K562 (cell line): ENCODE measurements at regions not wholly inside any gene's neighbourhood (a gene's known extent, or its start where the extent isn't known, plus 50 kb on each side); places are given as distances from the start of the nearest gene placed in this dataset.

Experiments
- ATAC-seq: fragments of 200-7000 bp; cut with Tn5 transposase; 3 replicates; pipeline ENCODE4 v1.9.1; 2020; ENCODE audit warnings: moderate library complexity
- BruUV-seq: library from RNA; stranded (reverse); fragments of 400-500 nt; replicated peaks from 2 replicates; lab custom pipeline; 2021; lab: Mats Ljungman, UMichigan
- CTCF ChIA-PET: fragments of 300-600 bp; formaldehyde crosslinking; extraction: SDS; loops from one replicate; lab custom pipeline; 2021; ENCODE audit warnings: low intra/inter-chr PET ratio; lab: Yijun Ruan, JAX
- POLR2A ChIA-PET: fragments of 300-600, 350-650 bp; sonication (Branson Sonifier 250); formaldehyde crosslinking; extraction: SDS; loops from one replicate; lab custom pipeline; 2021; ENCODE audit warnings: antibody characterized with exemption, inconsistent platforms; lab: Yijun Ruan, JAX
- DNase-seq, 4 experiments: peaks; one replicate each; pipeline versions ENCODE4 v3.0.0 to v3.0.0-alpha.2; 2011 to 2018; ENCODE audit warnings: low spot score in 3 of 4, mixed read lengths in 3 of 4; ENCODE audit errors: extremely low read depth in 1 of 4
- FAIRE-seq: peaks from 2 replicates; lab custom pipeline; 2011; peaks lifted over from hg19 to GRCh38; lab: Jason Lieb, UNC
- H2AFZ ChIP-seq: 2 replicates; pipeline ENCODE4 v1.6.0; 2011; ENCODE audit warnings: low read depth, low read length, control low read depth, inconsistent platforms
- H3K27ac ChIP-seq: fragments of 200-600 bp; 3 replicates; pipeline ENCODE4 v1.8.0; 2011; ENCODE audit warnings: low read depth, mild to moderate bottlenecking, control low read depth, inconsistent platforms, low read length, moderate library complexity, mixed read lengths; ENCODE audit errors: extremely low read depth
- H3K27me3 ChIP-seq, 2 experiments: fragments of 300-600 bp in 1 of 2; 2 replicates in 1 of 2; 3 replicates in 1 of 2; pipeline versions ENCODE4 v1.6.0 to v1.8.0; 2011; ENCODE audit warnings: inconsistent platforms in 2 of 2, low read length in 2 of 2, mild to moderate bottlenecking in 1 of 2, mixed read lengths in 1 of 2, moderate library complexity in 1 of 2; ENCODE audit not compliant: control insufficient read depth in 2 of 2, insufficient read depth in 2 of 2
- H3K36me3 ChIP-seq: fragments of 300-600 bp; 3 replicates; pipeline ENCODE4 v1.8.0; 2011; ENCODE audit warnings: mild to moderate bottlenecking, low read length, inconsistent platforms; ENCODE audit not compliant: control insufficient read depth, insufficient read depth
- H3K4me1 ChIP-seq, 2 experiments: fragments of 200-600 bp in 1 of 2; replicated peaks in 1 of 2; 2 replicates in 1 of 2; 3 replicates in 1 of 2; pipeline versions ENCODE4 v1.5.1 to v1.8.0; 2011; ENCODE audit warnings: inconsistent platforms in 2 of 2, low read length in 2 of 2, mild to moderate bottlenecking in 1 of 2, mixed read lengths in 1 of 2, moderate library complexity in 1 of 2; ENCODE audit not compliant: control insufficient read depth in 2 of 2, insufficient read depth in 2 of 2
- H3K4me2 ChIP-seq: 2 replicates; pipeline ENCODE4 v1.6.1; 2011; ENCODE audit warnings: low read length, control low read depth, inconsistent platforms, mixed read lengths; ENCODE audit not compliant: insufficient read depth
- H3K4me3 ChIP-seq: fragments of 200-600 bp; sonication (generic), shearing (Covaris generic); 2 replicates; pipeline ENCODE4 v1.5.1; 2016; ENCODE audit warnings: control low read depth, inconsistent platforms
- H3K79me2 ChIP-seq: fragments of 200-600 bp; 3 replicates; pipeline ENCODE4 v1.8.0; 2011; ENCODE audit warnings: low read length, inconsistent platforms; ENCODE audit not compliant: control insufficient read depth, insufficient read depth
- H3K9ac ChIP-seq, 2 experiments: 2 replicates each; pipeline versions ENCODE4 v1.6.0 to v1.6.1; 2011; ENCODE audit warnings: low read depth in 2 of 2, low read length in 2 of 2, control low read depth in 1 of 2, inconsistent platforms in 1 of 2, mild to moderate bottlenecking in 1 of 2, mixed read lengths in 1 of 2; ENCODE audit not compliant: insufficient read depth in 1 of 2
- H3K9me1 ChIP-seq: one replicate; pipeline ENCODE4 v1.6.0; 2011; ENCODE audit warnings: inconsistent platforms, mild to moderate bottlenecking, low read length, moderate library complexity; ENCODE audit not compliant: control insufficient read depth, insufficient read depth
- H3K9me3 ChIP-seq: replicated peaks from 2 replicates; pipeline ENCODE4 v1.5.1; 2011; ENCODE audit warnings: low read depth, low read length, inconsistent platforms; ENCODE audit not compliant: control insufficient read depth, insufficient read depth
- H4K20me1 ChIP-seq: replicated peaks from 2 replicates; pipeline ENCODE4 v1.6.1; 2011; ENCODE audit warnings: low read length, inconsistent platforms, mixed read lengths; ENCODE audit not compliant: control insufficient read depth, insufficient read depth
- ARID4B ChIP-seq: sonication (generic); formaldehyde crosslinking; IDR thresholded peaks from 2 replicates; pipeline ENCODE4 v1.8.0; 2022; ENCODE audit warnings: mild to moderate bottlenecking, missing genetic modification reagents
- SLC30A9 ChIP-seq: fragments of 250-450 bp; sonication (Bioruptor Pico); IDR thresholded peaks from 2 replicates; pipeline ENCODE4 v1.8.0; 2022; ENCODE audit warnings: mild to moderate bottlenecking, moderate library complexity
- WGBS: fragments of 100-300 bp; shearing (Covaris generic); methylation state at CpG from one replicate; pipeline ENCODE4 v1.1.6; 2016; ENCODE audit warnings: low coverage, mixed read lengths; ENCODE audit not compliant: insufficient coverage; ENCODE audit errors: missing lambda C conversion rate; 5-methylcytosine and 5-hydroxymethylcytosine counted together
- in situ Hi-C: fragments of 300-500 bp; cut with MboI; formaldehyde crosslinking; loops from 4 replicates; pipeline ENCODE4 v1.15.0; 2018; ENCODE audit warnings: inconsistent platforms, mixed read lengths
- intact Hi-C: fragments of 100-400 bp; cut with micrococcal nuclease; formaldehyde crosslinking; loops from 2 replicates; pipeline ENCODE4 v1.14.2; 2022

- no peak for TF ChIP-seq ARID4B (CRISPR knock-in tag)
Observed at GRCh38 chr4:104912518-104912917, 234.2 kb upstream of the TET2 start (continued).

DNA sequence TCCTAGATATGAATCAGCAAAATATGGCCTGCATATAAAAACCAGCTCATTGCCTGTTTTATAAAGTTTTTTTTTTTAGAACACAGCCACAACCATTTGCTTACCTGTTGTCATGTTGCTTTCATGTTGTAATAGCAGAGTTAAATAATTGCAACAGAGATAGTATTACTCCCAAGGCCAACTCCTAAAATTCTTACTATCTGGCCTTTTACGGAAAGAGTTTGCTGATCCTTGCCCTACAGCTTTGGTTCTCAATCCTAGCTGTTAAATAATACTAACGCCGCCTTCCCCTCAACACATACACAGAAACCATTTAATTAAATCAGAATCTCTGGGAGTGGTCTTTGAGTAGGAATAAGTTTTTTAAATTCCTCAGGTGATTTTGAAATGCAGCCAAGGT lies 231.3 kb upstream of the TET2 start:
- no peaks in the 10 kb centered on the region for H3K9me1 ChIP-seq
- no peak for ATAC-seq
- H2AFZ ChIP-seq = no peak overlapping the region
- no peak overlapping the region for H3K27ac ChIP-seq
- BruUV-seq = no TSS peak
- intact Hi-C loops = no loop called here
- H4K20me1 ChIP-seq = no peaks in the 10 kb centered on the region
- no peaks in the 10 kb centered on the region for H3K9me3 ChIP-seq
- POLR2A ChIA-PET = interaction anchor here (0.6 kb wide), 1 partner anchor 644 kb away, joined by 3 read pairs; no protein-coding TSS in a partner anchor
- WGBS = 0% methylated on average over 3 of the region's 3 CpGs
- H3K4me3 ChIP-seq = no peak overlapping the region
- no peak overlapping the region for H3K4me2 ChIP-seq
- no peak for DNase-seq
- H3K9ac ChIP-seq = no peak overlapping the region
- no peaks in the 10 kb centered on the region for H3K4me1 ChIP-seq
- no peak for TF ChIP-seq SLC30A9
- TF ChIP-seq, all 486 proteins: peak for 0
- Histone ChIP-seq H3K27me3 (no peaks in the 10 kb centered on the region), H3K79me2 (no peaks in the 10 kb centered on the region), H3K36me3 (no peaks in the 10 kb centered on the region)
- in situ Hi-C loops = no loop called here
- no peak for FAIRE-seq
- CTCF ChIA-PET = no interaction called here
